ENCODE measurements at regions not wholly inside any gene's neighbourhood (a gene's known extent, or its start where the extent isn't known, plus 50 kb on each side); places are given as distances from the start of the nearest gene placed in this dataset.
"Not testable (repeated sequence)": the region's sequence is repeated elsewhere in the genome, so short reads cannot be mapped to it uniquely, and the experiment has no call there.

GRCh38 chr10:71905164-71905563, 54.1 kb upstream of the PSAP start:
- CTCF ChIA-PET, result interaction anchor here (0.6 to 1.1 kb wide), 3 partner anchors 14 to 71 kb away, joined by 3 to 4 read pairs (median 3); no protein-coding TSS in a partner anchor

GRCh38 chr10:71903636-71904250, 52.7 kb upstream of the PSAP start:
- H3K27ac Mint-ChIP-seq (ENCODE audit: unreplicated experiment); intact Hi-C loops (cut with micrococcal nuclease; ENCODE audit: unreplicated experiment): not testable (repeated sequence)
- CTCF ChIA-PET, result interaction anchor here (0.7 to 2.1 kb wide), 4 partner anchors 145 to 559 kb away, joined by 3 to 12 read pairs (median 5); no protein-coding TSS in a partner anchor

More at GRCh38 chr10:71905164-71905563, 54.1 kb upstream of the PSAP start:
- Mint-ChIP-seq H3K4me1 (ENCODE audit: low read depth, unreplicated experiment) (no peaks in the 10 kb centered on the region), H3K27ac (ENCODE audit: unreplicated experiment) (no peak overlapping the region), H3K27me3 (ENCODE audit: unreplicated experiment) (peaks cover 12% of the 10 kb centered on the region), H3K36me3 (ENCODE audit: insufficient read depth, unreplicated experiment) (no peaks in the 10 kb centered on the region), H3K9me3 (ENCODE audit: low read depth, unreplicated experiment) (peaks cover 2% of the 10 kb centered on the region), H3K4me3 (ENCODE audit: low read depth, unreplicated experiment) (no peak overlapping the region)
- TF ChIP-seq, protein P1, sequence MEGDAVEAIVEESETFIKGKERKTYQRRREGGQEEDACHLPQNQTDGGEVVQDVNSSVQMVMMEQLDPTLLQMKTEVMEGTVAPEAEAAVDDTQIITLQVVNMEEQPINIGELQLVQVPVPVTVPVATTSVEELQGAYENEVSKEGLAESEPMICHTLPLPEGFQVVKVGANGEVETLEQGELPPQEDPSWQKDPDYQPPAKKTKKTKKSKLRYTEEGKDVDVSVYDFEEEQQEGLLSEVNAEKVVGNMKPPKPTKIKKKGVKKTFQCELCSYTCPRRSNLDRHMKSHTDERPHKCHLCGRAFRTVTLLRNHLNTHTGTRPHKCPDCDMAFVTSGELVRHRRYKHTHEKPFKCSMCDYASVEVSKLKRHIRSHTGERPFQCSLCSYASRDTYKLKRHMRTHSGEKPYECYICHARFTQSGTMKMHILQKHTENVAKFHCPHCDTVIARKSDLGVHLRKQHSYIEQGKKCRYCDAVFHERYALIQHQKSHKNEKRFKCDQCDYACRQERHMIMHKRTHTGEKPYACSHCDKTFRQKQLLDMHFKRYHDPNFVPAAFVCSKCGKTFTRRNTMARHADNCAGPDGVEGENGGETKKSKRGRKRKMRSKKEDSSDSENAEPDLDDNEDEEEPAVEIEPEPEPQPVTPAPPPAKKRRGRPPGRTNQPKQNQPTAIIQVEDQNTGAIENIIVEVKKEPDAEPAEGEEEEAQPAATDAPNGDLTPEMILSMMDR (IDR thresholded peaks at IDR 0.05; ENCODE audit: unreplicated experiment), result no peak
- BruUV-seq (replicated peaks), result no TSS peak
- DNase-seq, result no peak
- intact Hi-C loops (cut with micrococcal nuclease; ENCODE audit: unreplicated experiment), result no loop called here

DNA sequence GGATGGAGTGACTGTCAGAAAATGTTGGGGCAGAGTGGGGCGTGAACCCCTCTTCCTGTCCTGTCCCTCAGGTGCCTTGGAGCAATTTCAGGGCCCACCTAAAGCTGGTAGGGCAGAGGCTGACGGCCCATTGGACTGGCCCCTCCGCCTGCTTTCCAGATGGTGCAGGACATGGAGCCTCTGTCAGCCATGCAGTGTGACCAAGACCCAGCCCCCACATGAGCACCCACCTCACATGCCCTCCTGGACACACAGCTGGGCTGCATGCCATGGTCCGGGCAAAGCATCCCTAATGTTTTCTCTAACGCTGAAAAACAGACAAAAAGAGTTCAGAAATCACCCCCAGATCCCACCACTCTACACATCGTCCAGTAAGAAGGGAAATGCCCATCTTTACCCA, 51.3 kb upstream of the PSAP start:
- intact Hi-C loops (cut with micrococcal nuclease; ENCODE audit: unreplicated experiment), result no loop called here
- peaks cover 3% of the 10 kb centered on the region for H3K27me3 Mint-ChIP-seq (ENCODE audit: unreplicated experiment)
- no peak for DNase-seq
- CTCF ChIA-PET, result interaction anchor here (2.1 kb wide), 1 partner anchor 146 kb away, joined by 12 read pairs; no protein-coding TSS in a partner anchor
- no peaks in the 10 kb centered on the region for H3K36me3 Mint-ChIP-seq (ENCODE audit: insufficient read depth, unreplicated experiment)
- no peaks in the 10 kb centered on the region for H3K4me1 Mint-ChIP-seq (ENCODE audit: low read depth, unreplicated experiment)
- no TSS peak for BruUV-seq (replicated peaks)
- no peak overlapping the region for H3K4me3 Mint-ChIP-seq (ENCODE audit: low read depth, unreplicated experiment)
- no peaks in the 10 kb centered on the region for H3K9me3 Mint-ChIP-seq (ENCODE audit: low read depth, unreplicated experiment)
- no peak overlapping the region for H3K27ac Mint-ChIP-seq (ENCODE audit: unreplicated experiment)
- TF ChIP-seq, protein P1 (IDR thresholded peaks at IDR 0.05; ENCODE audit: unreplicated experiment), result no peak

More at GRCh38 chr10:71903636-71904250, 52.7 kb upstream of the PSAP start:
- not testable (repeated sequence) for H3K4me1 Mint-ChIP-seq (ENCODE audit: low read depth, unreplicated experiment); H3K36me3 Mint-ChIP-seq (ENCODE audit: insufficient read depth, unreplicated experiment); H3K9me3 Mint-ChIP-seq (ENCODE audit: low read depth, unreplicated experiment); H3K4me3 Mint-ChIP-seq (ENCODE audit: low read depth, unreplicated experiment); DNase-seq; BruUV-seq (replicated peaks)
- H3K27me3 Mint-ChIP-seq (ENCODE audit: unreplicated experiment), result peaks cover 12% of the 10 kb centered on the region

All from Calu3 (cell line).